ENCODE measurements at regions not wholly inside any gene's neighbourhood (a gene's known extent, or its start where the extent isn't known, plus 50 kb on each side); places are given as distances from the start of the nearest gene placed in this dataset.

DNA sequence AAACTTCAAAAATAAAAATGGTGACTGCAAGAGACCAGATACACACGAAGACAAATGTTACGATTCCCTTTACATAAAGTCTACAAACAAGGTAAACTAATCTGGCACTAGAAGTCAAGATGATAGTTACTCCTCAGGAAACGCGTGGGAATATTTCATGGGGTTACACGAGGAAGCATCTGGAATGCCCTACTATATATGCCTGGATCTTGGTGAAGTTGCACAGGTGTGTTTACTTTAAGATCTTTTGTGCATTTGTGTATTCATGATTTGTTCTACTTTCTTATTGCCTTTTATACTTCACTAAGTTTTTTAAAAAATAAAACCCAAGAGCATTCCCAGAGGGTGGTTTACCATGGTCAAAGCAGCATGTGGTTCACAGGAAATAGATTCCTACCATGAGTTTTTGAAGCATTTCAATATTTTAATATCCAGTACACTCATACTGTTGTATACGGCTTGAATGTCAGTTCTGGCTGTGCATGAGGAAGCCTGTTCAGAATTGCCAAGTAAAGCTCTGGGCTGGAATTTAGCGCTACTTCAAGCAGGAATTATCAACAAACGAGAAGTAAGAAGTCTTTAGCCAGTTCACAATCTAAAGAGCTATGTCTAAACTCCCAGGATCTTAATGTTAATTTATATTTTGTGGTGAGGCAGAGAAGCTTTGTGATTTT, 239.8 kb upstream of the KLHL1 start:
- no peak overlapping the region for H3K27ac ChIP-seq (ENCODE audit: insufficient read depth, low read depth, low read length)
- intact Hi-C loops (cut with micrococcal nuclease) = no loop called here
- dilution Hi-C loops (cut with MboI; ENCODE audit: extremely low pct_ligation_motif_present, low sequenced_read_pairs) = no loop called here

More for the DNA sequence above, 239.8 kb upstream of the KLHL1 start:
- H3K4me3 ChIP-seq (replicated peaks in 1 of 3; ENCODE audit: insufficient read depth in 1 of 3, low read depth in 1 of 3, low read length in 3 of 3) = no peak overlapping the region
- DNase-seq (ENCODE audit: low read depth, low spot score) (no peak), FAIRE-seq (no peak)
- H3K27me3 ChIP-seq (ENCODE audit: control insufficient read depth in 2 of 2, insufficient read depth in 2 of 2, low read length in 2 of 2) = no peaks in the 10 kb centered on the region
- no peaks in the 10 kb centered on the region for H4K20me1 ChIP-seq (replicated peaks; ENCODE audit: control insufficient read depth, extremely low read depth, insufficient read depth, low read length)
- TF ChIP-seq, protein P1, sequence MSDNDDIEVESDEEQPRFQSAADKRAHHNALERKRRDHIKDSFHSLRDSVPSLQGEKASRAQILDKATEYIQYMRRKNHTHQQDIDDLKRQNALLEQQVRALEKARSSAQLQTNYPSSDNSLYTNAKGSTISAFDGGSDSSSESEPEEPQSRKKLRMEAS (IDR thresholded peaks at IDR 0.05; ENCODE audit: insufficient read depth, insufficient read length) = no peak
- TF ChIP-seq GATA2 (IDR thresholded peaks at IDR 0.05; ENCODE audit: insufficient read depth, insufficient read length, low read depth, low read length) = no peak
- no peak for TF ChIP-seq FOS (IDR thresholded peaks at IDR 0.05; ENCODE audit: borderline replicate concordance, insufficient read depth, low read length)
- no peak for TF ChIP-seq MYC (IDR thresholded peaks at IDR 0.05; ENCODE audit: low read depth, low read length)
- TF ChIP-seq POLR2A (IDR thresholded peaks at IDR 0.05; ENCODE audit: low read depth, low read length) = no peak
- TF ChIP-seq JUN (IDR thresholded peaks at IDR 0.05; ENCODE audit: borderline replicate concordance, insufficient read depth, insufficient read length, low read depth) = no peak
- TF ChIP-seq POLR2AphosphoS5 (IDR thresholded peaks at IDR 0.05; ENCODE audit: insufficient read depth, low read depth, low read length) = no peak
- no peak for TF ChIP-seq EZH2 (IDR thresholded peaks at IDR 0.05; ENCODE audit: borderline replicate concordance, low read depth, low read length, severe bottlenecking)
- TF ChIP-seq, protein P2, sequence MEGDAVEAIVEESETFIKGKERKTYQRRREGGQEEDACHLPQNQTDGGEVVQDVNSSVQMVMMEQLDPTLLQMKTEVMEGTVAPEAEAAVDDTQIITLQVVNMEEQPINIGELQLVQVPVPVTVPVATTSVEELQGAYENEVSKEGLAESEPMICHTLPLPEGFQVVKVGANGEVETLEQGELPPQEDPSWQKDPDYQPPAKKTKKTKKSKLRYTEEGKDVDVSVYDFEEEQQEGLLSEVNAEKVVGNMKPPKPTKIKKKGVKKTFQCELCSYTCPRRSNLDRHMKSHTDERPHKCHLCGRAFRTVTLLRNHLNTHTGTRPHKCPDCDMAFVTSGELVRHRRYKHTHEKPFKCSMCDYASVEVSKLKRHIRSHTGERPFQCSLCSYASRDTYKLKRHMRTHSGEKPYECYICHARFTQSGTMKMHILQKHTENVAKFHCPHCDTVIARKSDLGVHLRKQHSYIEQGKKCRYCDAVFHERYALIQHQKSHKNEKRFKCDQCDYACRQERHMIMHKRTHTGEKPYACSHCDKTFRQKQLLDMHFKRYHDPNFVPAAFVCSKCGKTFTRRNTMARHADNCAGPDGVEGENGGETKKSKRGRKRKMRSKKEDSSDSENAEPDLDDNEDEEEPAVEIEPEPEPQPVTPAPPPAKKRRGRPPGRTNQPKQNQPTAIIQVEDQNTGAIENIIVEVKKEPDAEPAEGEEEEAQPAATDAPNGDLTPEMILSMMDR (IDR thresholded peaks at IDR 0.05; ENCODE audit: extremely low read depth in 1 of 2, insufficient read depth in 1 of 2, low read depth in 1 of 2, low read length in 2 of 2) = no peak
- no peak overlapping the region for H3K9ac ChIP-seq (replicated peaks; ENCODE audit: extremely low read depth, insufficient read depth, low read length)
- no TSS peak for BruUV-seq (replicated peaks)
- no peaks in the 10 kb centered on the region for H3K9me1 ChIP-seq (replicated peaks; ENCODE audit: control insufficient read depth, extremely low read depth, insufficient read depth, low read length)
- H3K79me2 ChIP-seq (ENCODE audit: control insufficient read depth, insufficient read depth, low read length) = no peaks in the 10 kb centered on the region
- no peaks in the 10 kb centered on the region for H3K4me1 ChIP-seq (ENCODE audit: control insufficient read depth, extremely low read depth, insufficient read depth, low read length)
- H3K36me3 ChIP-seq (ENCODE audit: control insufficient read depth in 2 of 2, extremely low read depth in 1 of 2, insufficient read depth in 2 of 2, low read length in 2 of 2) = no peaks in the 10 kb centered on the region
- no peak overlapping the region for H2AFZ ChIP-seq (ENCODE audit: low read depth, low read length)
- CTCF ChIA-PET = no interaction called here
- POLR2A ChIA-PET = no interaction called here
- H3K4me2 ChIP-seq (ENCODE audit: insufficient read depth, low read length) = no peak overlapping the region
- no peaks in the 10 kb centered on the region for H3K9me3 ChIP-seq (replicated peaks; ENCODE audit: control insufficient read depth, insufficient read depth, low read length)
